ENCODE measurements at regions not wholly inside any gene's neighbourhood (a gene's known extent, or its start where the extent isn't known, plus 50 kb on each side); places are given as distances from the start of the nearest gene placed in this dataset.

- no peak for TF ChIP-seq POLR2AphosphoS5 (IDR thresholded peaks at IDR 0.05)
- no peak for TF ChIP-seq EP300 (IDR thresholded peaks at IDR 0.05)
- TF ChIP-seq POLR2A (IDR thresholded peaks at IDR 0.05; ENCODE audit: low read depth) = no peak
- no peak for TF ChIP-seq CTCF (IDR thresholded peaks at IDR 0.05)
- 15% methylated on average over 3 of the region's 3 CpGs for WGBS
- peaks cover 0 to 18% (median 9%) of the 10 kb centered on the region in 4 donors for H3K4me1 ChIP-seq
- no peak for DNase-seq (ENCODE audit: extremely low spot score)
- no peaks in the 10 kb centered on the region for H3K9me3 ChIP-seq
- H3K4me3 ChIP-seq = no peak overlapping the region
- intact Hi-C loops (cut with DNase I) = no loop called here
- H3K27me3 ChIP-seq = no peaks in the 10 kb centered on the region
- no peak overlapping the region for H3K27ac ChIP-seq (replicated peaks in 1 of 4)
- no peaks in the 10 kb centered on the region for H3K36me3 ChIP-seq
These were observed 140.5 kb upstream of the ATXN1 start for GRCh38 chr6:16901782-16902181.

GRCh38 chr6:16901306-16901705, 140.0 kb upstream of the ATXN1 start:
- Histone ChIP-seq H3K4me1 (peaks cover 0 to 18% (median 9%) of the 10 kb centered on the region in 4 donors), H3K9me3 (no peaks in the 10 kb centered on the region), H3K4me3 (no peak overlapping the region), H3K27ac (replicated peaks in 1 of 4) (no peak overlapping the region), H3K36me3 (no peaks in the 10 kb centered on the region), H3K27me3 (no peaks in the 10 kb centered on the region)
- DNase-seq (ENCODE audit: extremely low spot score) = no peak
- TF ChIP-seq POLR2A (IDR thresholded peaks at IDR 0.05; ENCODE audit: low read depth) = no peak
- no peak for TF ChIP-seq CTCF (IDR thresholded peaks at IDR 0.05)
- no peak for TF ChIP-seq EP300 (IDR thresholded peaks at IDR 0.05)
- no peak for TF ChIP-seq POLR2AphosphoS5 (IDR thresholded peaks at IDR 0.05)
- intact Hi-C loops (cut with DNase I) = no loop called here
- 84% methylated on average over 2 of the region's 2 CpGs for WGBS

GRCh38 chr6:16898640-16899396, 137.6 kb upstream of the ATXN1 start:
- 73% methylated on average over 8 of the region's 8 CpGs for WGBS
- intact Hi-C loops (cut with DNase I) = no loop called here
- TF ChIP-seq EP300 (IDR thresholded peaks at IDR 0.05) = no peak
- no peak for TF ChIP-seq CTCF (IDR thresholded peaks at IDR 0.05)
- no peak for TF ChIP-seq POLR2AphosphoS5 (IDR thresholded peaks at IDR 0.05)
- no peak for TF ChIP-seq POLR2A (IDR thresholded peaks at IDR 0.05; ENCODE audit: low read depth)

GRCh38 chr6:16897669-16898068, 136.4 kb upstream of the ATXN1 start:
- no peak overlapping the region for H3K4me3 ChIP-seq
- peaks cover 0 to 12% (median 4%) of the 10 kb centered on the region in 4 donors for H3K9me3 ChIP-seq
- H3K27me3 ChIP-seq = no peaks in the 10 kb centered on the region
- intact Hi-C loops (cut with DNase I) = no loop called here
- H3K36me3 ChIP-seq = no peaks in the 10 kb centered on the region
- WGBS = 96% methylated on average over 5 of the region's 5 CpGs
- peaks cover 0 to 9% (median 5%) of the 10 kb centered on the region in 4 donors for H3K4me1 ChIP-seq
- no peak for DNase-seq (ENCODE audit: extremely low spot score)
- no peak overlapping the region for H3K27ac ChIP-seq (replicated peaks in 1 of 4)
- TF ChIP-seq POLR2AphosphoS5 (IDR thresholded peaks at IDR 0.05) (no peak), EP300 (IDR thresholded peaks at IDR 0.05) (no peak), CTCF (IDR thresholded peaks at IDR 0.05) (no peak), POLR2A (IDR thresholded peaks at IDR 0.05; ENCODE audit: low read depth) (no peak)

More at GRCh38 chr6:16898640-16899396, 137.6 kb upstream of the ATXN1 start:
- H3K4me3 ChIP-seq = no peak overlapping the region
- no peaks in the 10 kb centered on the region for H3K27me3 ChIP-seq
- peaks cover 0 to 12% (median 4%) of the 10 kb centered on the region in 4 donors for H3K9me3 ChIP-seq
- no peaks in the 10 kb centered on the region for H3K36me3 ChIP-seq
- DNase-seq (ENCODE audit: extremely low spot score) = no peak
- H3K27ac ChIP-seq (replicated peaks in 1 of 4) = no peak overlapping the region
- H3K4me1 ChIP-seq = peaks cover 0 to 17% (median 9%) of the 10 kb centered on the region in 4 donors

Data from esophagus muscularis mucosa (tissue), 4 donors.